Astrocyte (in vitro differentiated cells and primary cell): ENCODE measurements at regions not wholly inside any gene's neighbourhood (a gene's known extent, or its start where the extent isn't known, plus 50 kb on each side); places are given as distances from the start of the nearest gene placed in this dataset.

Source experiments
- DNase-seq: peaks from one replicate; pipeline ENCODE4 v3.0.0-alpha.2; 2010; ENCODE audit warnings: low read depth
- FAIRE-seq: peaks from 2 replicates; lab custom pipeline; 2011; peaks lifted over from hg19 to GRCh38; lab: Jason Lieb, UNC
- H2AFZ ChIP-seq: 2 replicates; pipeline ENCODE4 v1.6.0; 2012; ENCODE audit warnings: low read depth, low read length, inconsistent platforms
- H3K27ac ChIP-seq: 2 replicates; pipeline ENCODE4 v1.5.1; 2011; ENCODE audit warnings: low read depth, low read length, inconsistent platforms
- H3K27me3 ChIP-seq: 2 replicates; pipeline ENCODE4 v1.6.0; 2011; ENCODE audit warnings: low read length, inconsistent platforms; ENCODE audit not compliant: insufficient read depth
- H3K36me3 ChIP-seq: 2 replicates; pipeline ENCODE4 v1.5.1; 2011; ENCODE audit warnings: low read length, inconsistent platforms; ENCODE audit not compliant: insufficient read depth
- H3K4me1 ChIP-seq: 2 replicates; pipeline ENCODE4 v1.5.1; 2011; ENCODE audit warnings: low read length, inconsistent platforms; ENCODE audit not compliant: insufficient read depth
- H3K4me2 ChIP-seq: 2 replicates; pipeline ENCODE4 v1.6.0; 2012; ENCODE audit warnings: low read length, inconsistent platforms
- H3K4me3 ChIP-seq: 2 replicates; pipeline ENCODE4 v1.5.1; 2011; ENCODE audit warnings: low read depth, mild to moderate bottlenecking, low read length, inconsistent platforms; ENCODE audit not compliant: insufficient read depth
- H3K79me2 ChIP-seq: 2 replicates; pipeline ENCODE4 v1.6.0; 2012; ENCODE audit warnings: mild to moderate bottlenecking, low read length, inconsistent platforms; ENCODE audit not compliant: insufficient read depth
- H3K9ac ChIP-seq: 2 replicates; pipeline ENCODE4 v1.6.0; 2012; ENCODE audit warnings: mild to moderate bottlenecking, low read length, inconsistent platforms
- H3K9me3 ChIP-seq: 2 replicates; pipeline ENCODE4 v1.5.1; 2012; ENCODE audit warnings: low read depth, mild to moderate bottlenecking, low read length, inconsistent platforms; ENCODE audit not compliant: insufficient read depth
- H4K20me1 ChIP-seq: 2 replicates; pipeline ENCODE4 v1.6.0; 2012; ENCODE audit warnings: low read length, inconsistent platforms; ENCODE audit not compliant: insufficient read depth
- H3K27ac Mint-ChIP-seq: one replicate; pipeline ENCODE4 v1.8.0; 2021; ENCODE audit warnings: mild to moderate bottlenecking, mixed read lengths; ENCODE audit not compliant: unreplicated experiment
- H3K27me3 Mint-ChIP-seq: one replicate; pipeline ENCODE4 v1.8.0; 2021; ENCODE audit warnings: low read depth, mixed read lengths; ENCODE audit not compliant: unreplicated experiment
- H3K36me3 Mint-ChIP-seq: one replicate; pipeline ENCODE4 v1.8.0; 2021; ENCODE audit warnings: low read depth, mixed read lengths; ENCODE audit not compliant: unreplicated experiment
- H3K4me1 Mint-ChIP-seq: one replicate; pipeline ENCODE4 v1.8.0; 2021; ENCODE audit warnings: low read depth, mixed read lengths; ENCODE audit not compliant: unreplicated experiment
- H3K4me3 Mint-ChIP-seq: one replicate; pipeline ENCODE4 v1.8.0; 2021; ENCODE audit warnings: mild to moderate bottlenecking, moderate library complexity, mixed read lengths; ENCODE audit not compliant: unreplicated experiment
- H3K9me3 Mint-ChIP-seq: one replicate; pipeline ENCODE4 v1.8.0; 2021; ENCODE audit warnings: mild to moderate bottlenecking, mixed read lengths; ENCODE audit not compliant: unreplicated experiment
- CTCF ChIP-seq: IDR thresholded peaks from 2 replicates; pipeline ENCODE4 v1.5.1; 2011; ENCODE audit warnings: low read depth, mild to moderate bottlenecking, inconsistent platforms, low read length, moderate library complexity; ENCODE audit not compliant: insufficient read depth
- EZH2 ChIP-seq: IDR thresholded peaks from 2 replicates; pipeline ENCODE4 v1.6.1; 2012; ENCODE audit warnings: mild to moderate bottlenecking, low read length, inconsistent platforms; ENCODE audit not compliant: insufficient read depth

GRCh38 chr9:90175257-90175656 lies 467.4 kb downstream of the DIRAS2 start:
- TF ChIP-seq EZH2 (no peak), CTCF (no peak)
- FAIRE-seq = no peak
- no peak overlapping the region for H3K27ac Mint-ChIP-seq
- H4K20me1 ChIP-seq = no peaks in the 10 kb centered on the region
- peaks cover 4% of the 10 kb centered on the region for H3K4me1 Mint-ChIP-seq
- H3K36me3 Mint-ChIP-seq = no peaks in the 10 kb centered on the region
- H3K4me3 Mint-ChIP-seq = no peak overlapping the region
- H3K4me1 ChIP-seq = no peaks in the 10 kb centered on the region
- no peaks in the 10 kb centered on the region for H3K27me3 Mint-ChIP-seq
- H3K4me2 ChIP-seq = no peak overlapping the region
- H3K79me2 ChIP-seq = no peaks in the 10 kb centered on the region
- peaks cover 3% of the 10 kb centered on the region for H3K9me3 Mint-ChIP-seq
- no peak overlapping the region for H3K27ac ChIP-seq
- no peak for DNase-seq
- H2AFZ ChIP-seq = no peak overlapping the region
- H3K27me3 ChIP-seq = no peaks in the 10 kb centered on the region
- H3K9ac ChIP-seq = no peak overlapping the region
- H3K9me3 ChIP-seq = no peaks in the 10 kb centered on the region
- H3K4me3 ChIP-seq = no peak overlapping the region
- no peaks in the 10 kb centered on the region for H3K36me3 ChIP-seq

GRCh38 chr9:90175865-90176264 lies 466.8 kb downstream of the DIRAS2 start:
- Histone ChIP-seq H3K4me1 (no peaks in the 10 kb centered on the region), H3K27ac (no peak overlapping the region), H2AFZ (no peak overlapping the region), H3K36me3 (no peaks in the 10 kb centered on the region), H3K4me2 (no peak overlapping the region), H4K20me1 (no peaks in the 10 kb centered on the region), H3K9ac (no peak overlapping the region), H3K27me3 (no peaks in the 10 kb centered on the region), H3K9me3 (no peaks in the 10 kb centered on the region), H3K79me2 (no peaks in the 10 kb centered on the region), H3K4me3 (no peak overlapping the region)
- no peak for DNase-seq
- no peak overlapping the region for H3K4me3 Mint-ChIP-seq
- no peak for FAIRE-seq
- TF ChIP-seq EZH2 (no peak), CTCF (no peak)
- H3K27ac Mint-ChIP-seq = no peak overlapping the region
- H3K4me1 Mint-ChIP-seq = peaks cover 4% of the 10 kb centered on the region
- peaks cover under 1% of the 10 kb centered on the region for H3K9me3 Mint-ChIP-seq
- no peaks in the 10 kb centered on the region for H3K27me3 Mint-ChIP-seq
- no peaks in the 10 kb centered on the region for H3K36me3 Mint-ChIP-seq

- Histone ChIP-seq H3K9me3 (no peaks in the 10 kb centered on the region), H3K36me3 (no peaks in the 10 kb centered on the region), H2AFZ (no peak overlapping the region), H3K4me2 (no peak overlapping the region), H3K79me2 (no peaks in the 10 kb centered on the region), H3K27ac (no peak overlapping the region), H3K4me3 (no peak overlapping the region), H3K27me3 (no peaks in the 10 kb centered on the region), H4K20me1 (no peaks in the 10 kb centered on the region), H3K9ac (no peak overlapping the region), H3K4me1 (no peaks in the 10 kb centered on the region)
- TF ChIP-seq EZH2 (no peak), CTCF (no peak)
- FAIRE-seq (no peak), DNase-seq (no peak)
- Mint-ChIP-seq H3K4me1 (peaks cover 4% of the 10 kb centered on the region), H3K9me3 (no peaks in the 10 kb centered on the region), H3K36me3 (no peaks in the 10 kb centered on the region), H3K27ac (no peak overlapping the region), H3K4me3 (no peak overlapping the region), H3K27me3 (no peaks in the 10 kb centered on the region)
Measured at GRCh38 chr9:90176901-90177300, 465.7 kb downstream of the DIRAS2 start.
